ENCODE measurements at regions not wholly inside any gene's neighbourhood (a gene's known extent, or its start where the extent isn't known, plus 50 kb on each side); places are given as distances from the start of the nearest gene placed in this dataset.

GRCh38 chr1:5755552-5756125 lies 236.6 kb downstream of the NPHP4 start:
- Histone ChIP-seq H3K27me3 (no peaks in the 10 kb centered on the region), H3K36me3 (ENCODE audit: low read depth, missing control alignments) (no peaks in the 10 kb centered on the region), H3K9me3 (no peaks in the 10 kb centered on the region), H3K4me3 (no peak overlapping the region), H3K4me1 (no peaks in the 10 kb centered on the region), H3K27ac (no peak overlapping the region)
- TF ChIP-seq CTCF (IDR thresholded peaks at IDR 0.05): no peak
- TF ChIP-seq POLR2A (IDR thresholded peaks at IDR 0.05): no peak
- WGBS, 2 donors: 79 to 95% methylated on average over 6 to 16 of the region's 16 CpGs
- DNase-seq: no peak
- intact Hi-C loops (cut with DNase I; ENCODE audit: low total_unique reads): loop anchor here (10.0 kb wide), 1 partner anchor 241 kb away; no protein-coding TSS in a partner anchor

GRCh38 chr1:5754817-5755551 lies 237.2 kb downstream of the NPHP4 start:
- no peaks in the 10 kb centered on the region for H3K9me3 ChIP-seq
- TF ChIP-seq POLR2A (IDR thresholded peaks at IDR 0.05): no peak
- no peak for TF ChIP-seq CTCF (IDR thresholded peaks at IDR 0.05)
- no peaks in the 10 kb centered on the region for H3K36me3 ChIP-seq (ENCODE audit: low read depth, missing control alignments)
- 84 to 93% methylated on average over 14 of the region's 14 CpGs for WGBS, 2 donors
- no peak for DNase-seq
- intact Hi-C loops (cut with DNase I; ENCODE audit: low total_unique reads): loop anchor here (10.0 kb wide), 1 partner anchor 240 kb away; no protein-coding TSS in a partner anchor
- H3K27me3 ChIP-seq: no peaks in the 10 kb centered on the region
- H3K4me3 ChIP-seq: no peak overlapping the region
- no peak overlapping the region for H3K27ac ChIP-seq
- H3K4me1 ChIP-seq: no peaks in the 10 kb centered on the region

- intact Hi-C loops (cut with DNase I; ENCODE audit: low total_unique reads): loop anchor here (10.0 kb wide), 1 partner anchor 239 kb away; no protein-coding TSS in a partner anchor
- Histone ChIP-seq H3K4me1 (no peaks in the 10 kb centered on the region), H3K36me3 (ENCODE audit: low read depth, missing control alignments) (no peaks in the 10 kb centered on the region), H3K9me3 (no peaks in the 10 kb centered on the region), H3K4me3 (no peak overlapping the region), H3K27ac (no peak overlapping the region), H3K27me3 (no peaks in the 10 kb centered on the region)
- WGBS, 2 donors: 80 to 86% methylated on average over 22 to 23 of the region's 23 CpGs
- TF ChIP-seq POLR2A (IDR thresholded peaks at IDR 0.05) (no peak), CTCF (IDR thresholded peaks at IDR 0.05) (no peak)
- DNase-seq: no peak
Measured at GRCh38 chr1:5753549-5754421, 238.4 kb downstream of the NPHP4 start.

- TF ChIP-seq CTCF (IDR thresholded peaks at IDR 0.05) (no peak), POLR2A (IDR thresholded peaks at IDR 0.05) (no peak)
- H3K9me3 ChIP-seq: no peaks in the 10 kb centered on the region
- intact Hi-C loops (cut with DNase I; ENCODE audit: low total_unique reads): loop anchor here (10.0 kb wide), 1 partner anchor 238 kb away; no protein-coding TSS in a partner anchor
- H3K36me3 ChIP-seq (ENCODE audit: low read depth, missing control alignments): no peaks in the 10 kb centered on the region
- H3K27ac ChIP-seq: no peak overlapping the region
- no peaks in the 10 kb centered on the region for H3K27me3 ChIP-seq
- no peak overlapping the region for H3K4me3 ChIP-seq
- no peak for DNase-seq
- no peaks in the 10 kb centered on the region for H3K4me1 ChIP-seq
- WGBS, 2 donors: 85 to 90% methylated on average over 12 to 15 of the region's 15 CpGs
Measured at GRCh38 chr1:5752746-5753548, 239.3 kb downstream of the NPHP4 start.
